WI38 (cell line): ENCODE measurements at regions not wholly inside any gene's neighbourhood (a gene's known extent, or its start where the extent isn't known, plus 50 kb on each side); places are given as distances from the start of the nearest gene placed in this dataset.

Source experiments
- H3K4me3 ChIP-seq: 2 replicates; pipeline ENCODE4 v1.5.1; 2011; ENCODE audit warnings: low read depth, mild to moderate bottlenecking, control low read depth, low read length
- CTCF ChIP-seq: IDR thresholded peaks from 2 replicates; pipeline ENCODE4 v1.5.1; 2012; ENCODE audit warnings: low read depth, mild to moderate bottlenecking, control low read depth, low read length

GRCh38 chr4:81984746-81985145 lies 389.0 kb downstream of the HNRNPD start:
- no peak for TF ChIP-seq CTCF
- no peak overlapping the region for H3K4me3 ChIP-seq

DNA sequence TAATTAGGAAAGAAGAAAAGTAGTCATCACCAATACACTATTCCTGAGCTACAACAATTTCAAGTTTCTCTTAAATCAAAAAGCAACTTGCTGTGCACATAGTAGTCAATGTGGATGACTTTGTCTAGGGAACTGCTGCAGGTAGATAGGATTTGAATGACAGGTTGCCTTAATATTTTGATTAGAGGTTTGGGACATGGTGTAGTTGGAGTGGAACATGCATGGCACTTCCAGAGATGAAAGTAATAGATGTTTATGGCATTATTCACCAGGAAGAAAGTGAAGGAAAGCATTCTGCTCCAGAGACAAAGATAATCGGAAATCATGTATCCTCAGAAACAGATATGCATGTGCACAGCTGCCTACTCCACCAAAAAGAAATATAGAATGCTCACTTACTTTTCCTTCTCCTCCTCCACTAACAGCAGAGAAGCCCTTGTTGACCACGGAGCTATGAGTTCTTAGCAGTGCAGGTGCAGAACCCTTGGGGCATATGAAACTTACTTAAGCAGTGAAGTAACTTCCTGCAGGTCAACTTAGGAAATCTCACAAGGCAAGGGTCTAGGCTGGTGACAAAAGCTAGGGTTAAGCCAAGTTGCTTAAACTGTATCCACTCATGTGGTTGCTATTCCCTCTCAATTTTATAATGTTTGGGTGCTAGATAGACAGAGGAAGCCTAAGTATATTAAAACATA lies 390.8 kb downstream of the HNRNPD start:
- no peak for TF ChIP-seq CTCF
- H3K4me3 ChIP-seq: no peak overlapping the region

DNA sequence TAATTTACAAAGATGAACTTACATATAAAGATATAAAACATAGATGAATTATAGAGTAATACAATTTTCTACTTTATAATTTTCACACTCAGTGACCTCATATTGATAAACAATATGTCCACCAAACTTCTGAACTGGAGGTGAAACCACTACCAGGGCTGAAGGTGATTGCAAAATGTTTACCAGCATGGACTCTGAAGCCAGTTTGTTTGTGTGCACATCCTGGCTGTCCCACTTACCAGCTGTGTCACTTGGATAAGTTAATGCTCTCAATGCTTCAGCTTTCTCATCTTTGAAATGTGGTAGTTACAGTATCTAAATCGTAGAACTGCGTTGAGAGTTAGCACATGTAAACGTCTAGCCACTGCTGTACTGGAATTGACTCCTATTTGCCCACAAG lies 392.6 kb downstream of the HNRNPD start:
- no peak for TF ChIP-seq CTCF

GRCh38 chr4:81974523-81974922 lies 399.3 kb downstream of the HNRNPD start:
- H3K4me3 ChIP-seq: no peak overlapping the region
- no peak for TF ChIP-seq CTCF

More for the DNA sequence above, 392.6 kb downstream of the HNRNPD start:
- H3K4me3 ChIP-seq: no peak overlapping the region

- TF ChIP-seq CTCF: no peak
- no peak overlapping the region for H3K4me3 ChIP-seq
Observed at GRCh38 chr4:81971637-81972381, 402.0 kb downstream of the HNRNPD start.

DNA sequence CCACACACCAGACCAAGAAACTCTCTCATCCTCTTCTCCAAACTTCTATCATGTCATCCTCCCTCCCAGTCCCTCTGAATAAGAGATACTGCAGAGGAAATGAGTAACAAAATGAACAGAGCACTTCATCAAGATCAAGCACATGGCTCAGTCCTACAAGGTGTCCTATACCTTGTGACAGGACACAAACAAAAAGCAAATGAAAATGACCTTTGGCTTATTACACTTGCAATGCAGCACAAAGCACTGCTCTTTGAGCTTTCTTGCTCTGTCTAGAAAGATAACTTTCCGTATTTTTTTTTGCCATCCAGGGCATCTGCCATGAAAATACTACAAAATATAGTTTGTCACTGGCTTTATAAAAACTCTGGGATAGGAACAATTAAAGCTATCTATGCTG lies 402.7 kb downstream of the HNRNPD start:
- H3K4me3 ChIP-seq: no peak overlapping the region
- TF ChIP-seq CTCF: no peak

DNA sequence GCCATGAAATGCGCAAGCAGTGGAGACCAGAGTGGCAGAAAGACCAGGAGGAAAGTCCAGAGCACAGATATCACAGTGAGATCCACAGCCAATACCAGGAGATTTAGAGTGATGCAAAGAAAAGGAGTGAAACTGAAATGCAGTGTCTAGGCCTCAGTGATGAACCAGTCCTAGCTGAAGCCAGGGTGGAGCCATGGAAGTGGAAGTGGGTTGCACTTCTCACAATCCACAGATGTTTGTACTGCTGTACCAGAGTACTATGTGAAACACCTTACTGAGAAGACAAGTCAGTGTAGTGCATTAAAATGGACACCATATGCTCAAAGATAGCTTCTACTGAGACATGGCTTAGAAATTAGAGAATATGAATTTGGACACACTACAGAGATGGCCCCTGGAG lies 403.3 kb downstream of the HNRNPD start:
- H3K4me3 ChIP-seq: no peak overlapping the region
- TF ChIP-seq CTCF: no peak
